GM20431 (cell line): ENCODE measurements at regions not wholly inside any gene's neighbourhood (a gene's known extent, or its start where the extent isn't known, plus 50 kb on each side); places are given as distances from the start of the nearest gene placed in this dataset.
"Not testable (repeated sequence)": the region's sequence is repeated elsewhere in the genome, so short reads cannot be mapped to it uniquely, and the experiment has no call there.

Experiments used
- in situ Hi-C: fragments of 300-500 bp; cut with MseI, MboI; formaldehyde crosslinking; loops from one replicate; pipeline ENCODE4 v1.15.0; 2020; ENCODE audit warnings: low sequenced_read_pairs; ENCODE audit not compliant: unreplicated experiment

- in situ Hi-C loops = no loop called here
Observed at GRCh38 chr16:35605921-35606320, 2146.5 kb downstream of the TP53TG3F start.

GRCh38 chr16:35614883-35615282 lies 2155.5 kb downstream of the TP53TG3F start:
- in situ Hi-C loops = not testable (repeated sequence)

DNA sequence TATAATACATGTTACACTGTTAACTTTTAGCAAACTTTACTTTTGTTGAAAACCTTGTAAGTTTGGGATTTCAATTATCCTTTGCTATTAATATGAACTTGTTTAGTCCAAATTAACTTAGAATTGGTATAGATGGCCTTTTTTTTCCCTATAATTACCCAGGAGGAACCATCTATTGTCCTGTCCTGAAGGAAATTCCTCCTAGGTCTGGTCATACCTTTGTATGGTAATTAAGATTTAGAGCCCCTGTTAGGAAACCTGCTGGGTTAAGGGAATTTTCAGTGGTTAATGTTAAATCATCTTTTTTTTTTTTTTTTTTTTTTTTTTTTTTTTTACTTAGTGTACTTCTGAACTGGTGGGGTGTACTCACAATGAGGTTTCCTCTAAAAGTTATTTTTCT lies 2159.8 kb downstream of the TP53TG3F start:
- in situ Hi-C loops = not testable (repeated sequence)

DNA sequence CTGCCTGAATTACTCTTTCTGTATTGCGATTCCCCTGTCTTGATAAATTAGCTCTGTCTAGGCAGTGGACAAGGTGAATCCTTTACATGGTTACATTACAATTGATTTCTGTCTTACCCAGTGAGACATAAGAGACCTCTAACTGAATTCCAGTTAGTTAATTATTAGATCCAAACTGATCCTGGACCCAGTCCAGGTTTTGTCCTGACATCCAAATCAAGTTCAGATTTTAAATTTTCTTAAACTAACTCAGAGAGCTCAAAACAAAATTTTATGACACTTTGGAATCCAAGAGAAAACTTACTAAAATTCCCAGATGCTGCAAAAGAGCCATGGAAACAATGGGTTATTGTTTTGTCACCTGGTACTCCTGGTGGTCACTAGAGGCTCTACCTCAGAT lies 2166.6 kb downstream of the TP53TG3F start:
- in situ Hi-C loops = no loop called here

GRCh38 chr16:35628976-35629375 lies 2169.6 kb downstream of the TP53TG3F start:
- in situ Hi-C loops = no loop called here

GRCh38 chr16:35631261-35631945 lies 2172.0 kb downstream of the TP53TG3F start:
- in situ Hi-C loops = no loop called here

DNA sequence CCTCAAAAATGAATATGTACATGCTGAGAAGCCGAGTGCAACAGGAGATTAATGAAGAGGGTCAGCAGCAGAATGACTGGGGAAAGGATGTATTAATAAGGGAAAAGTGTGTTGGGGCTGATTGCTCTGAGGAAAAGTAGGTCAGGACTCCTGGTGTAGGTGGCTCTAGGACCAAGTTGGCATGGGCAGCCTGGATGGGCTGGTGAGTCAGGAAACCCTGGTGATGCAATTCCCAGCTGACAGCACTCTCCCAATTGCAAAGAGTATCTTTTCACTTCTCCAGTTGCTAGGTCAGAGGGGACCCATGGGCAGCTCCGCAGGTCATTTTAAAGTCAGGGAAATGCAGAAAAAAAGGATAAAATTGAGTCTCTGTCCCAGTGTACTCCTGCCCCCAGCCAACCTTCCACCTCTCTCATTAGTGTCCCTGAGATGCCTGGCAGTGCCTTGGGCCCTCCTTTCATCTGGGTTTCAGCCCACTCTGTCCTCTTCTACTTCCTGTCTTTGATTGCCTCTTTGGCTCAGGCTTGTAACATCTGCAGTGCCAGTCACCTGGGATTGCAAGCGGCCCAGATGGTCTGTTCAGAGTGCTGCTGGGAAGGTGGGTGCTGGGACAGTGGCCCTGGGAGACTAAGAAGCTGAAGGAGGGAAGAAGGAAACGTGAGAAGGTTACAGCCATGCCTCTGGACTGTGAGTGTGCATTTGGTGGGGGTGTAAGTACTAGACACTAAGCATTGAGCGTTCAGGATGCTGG lies 2177.2 kb downstream of the TP53TG3F start:
- in situ Hi-C loops = no loop called here

DNA sequence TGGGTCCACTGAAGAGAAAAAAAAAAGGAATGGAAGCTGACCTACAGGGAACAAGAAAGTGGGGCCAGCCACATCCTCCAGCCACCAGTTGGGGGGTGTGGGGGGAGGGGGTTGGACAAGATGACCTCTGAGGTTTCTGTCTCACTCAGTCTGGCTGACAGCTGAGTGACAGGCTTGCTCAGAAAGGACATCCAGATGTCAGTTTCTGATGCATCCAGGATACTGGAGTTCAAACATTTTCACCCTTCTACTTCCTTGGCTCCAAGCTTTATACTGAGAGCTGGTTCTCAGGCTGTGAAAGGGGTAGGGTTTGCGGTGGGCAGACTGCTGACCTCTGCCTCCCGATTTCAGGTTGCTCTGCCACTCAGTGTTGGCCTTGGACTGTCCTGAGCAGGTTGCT lies 2178.3 kb downstream of the TP53TG3F start:
- in situ Hi-C loops = no loop called here

DNA sequence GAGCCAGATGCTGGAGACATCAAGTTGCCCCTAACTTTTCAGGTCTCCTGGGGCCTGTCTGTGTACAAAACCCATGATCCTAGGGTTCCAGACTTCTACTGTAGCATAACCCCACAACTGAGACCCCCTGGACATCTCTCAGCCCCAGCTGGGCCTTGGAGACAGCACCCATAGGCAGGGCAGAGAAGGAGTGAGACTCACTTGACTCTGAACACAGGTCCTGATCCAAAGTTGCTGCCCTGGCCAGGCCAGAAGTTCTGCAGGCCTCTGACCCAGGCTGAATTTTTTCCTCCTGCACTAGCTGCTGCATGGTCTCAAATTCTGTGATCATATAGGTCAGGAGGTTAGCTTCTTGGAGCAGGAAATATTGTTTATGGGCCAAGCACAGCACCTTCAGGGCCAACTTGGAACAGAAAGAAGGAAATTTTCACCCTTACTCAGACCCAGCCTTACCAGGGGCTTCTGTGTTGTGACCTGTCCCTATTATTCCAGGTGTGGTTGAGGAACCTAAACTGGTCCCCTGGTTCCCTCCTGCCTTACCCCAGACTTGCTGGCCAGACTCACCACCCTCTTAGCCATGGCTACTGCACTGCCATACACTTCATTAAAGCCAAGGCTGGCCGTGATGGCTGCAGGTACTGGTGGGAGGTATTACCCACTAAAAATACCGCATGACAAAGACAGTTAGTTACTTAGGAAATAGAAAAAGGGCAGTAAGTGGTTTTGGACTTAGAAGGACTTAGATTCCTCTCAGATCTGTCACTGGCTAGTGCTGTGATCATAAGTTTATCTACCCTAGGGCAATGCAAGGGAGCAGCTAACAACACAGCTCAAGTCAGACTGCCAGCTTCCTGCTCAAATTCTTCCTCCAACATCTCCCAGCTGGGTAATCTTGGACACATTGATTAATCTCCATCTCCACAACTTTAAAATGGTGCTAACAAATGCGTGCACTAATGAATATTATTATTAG lies 2180.1 kb downstream of the TP53TG3F start:
- in situ Hi-C loops = no loop called here

DNA sequence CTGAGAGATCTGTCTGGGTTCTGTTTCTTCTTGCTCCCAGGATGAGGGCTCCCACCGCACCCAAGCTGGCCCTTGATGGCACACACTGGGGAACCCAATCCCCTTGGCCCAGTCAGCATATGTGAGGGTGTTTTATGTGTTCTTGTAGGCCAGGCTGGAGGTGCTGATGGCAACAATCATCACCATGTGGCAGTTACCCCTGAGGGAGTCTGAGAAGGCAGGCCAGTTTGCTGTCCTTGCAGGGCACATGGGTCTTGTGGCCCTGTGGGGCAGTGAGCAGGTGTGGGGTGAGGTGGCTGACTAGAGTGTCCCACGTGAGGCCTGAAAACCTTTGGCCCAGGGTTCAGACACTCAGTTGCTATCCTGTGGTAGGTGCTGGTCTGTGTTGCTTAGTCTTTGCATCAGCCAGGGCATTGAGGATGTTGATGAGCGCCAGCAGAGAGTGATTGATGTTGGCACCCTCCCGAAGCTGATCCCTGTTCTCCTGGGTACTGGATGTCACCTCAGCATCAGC lies 2183.0 kb downstream of the TP53TG3F start:
- in situ Hi-C loops = no loop called here

GRCh38 chr16:35651841-35652240 lies 2192.4 kb downstream of the TP53TG3F start:
- in situ Hi-C loops = no loop called here

GRCh38 chr16:35664091-35664693 lies 2204.8 kb downstream of the TP53TG3F start:
- in situ Hi-C loops = no loop called here

GRCh38 chr16:35685085-35685484 lies 2225.7 kb downstream of the TP53TG3F start:
- in situ Hi-C loops = loop anchor here (25.0 kb wide), 1 partner anchor 102 kb away; no protein-coding TSS in a partner anchor

DNA sequence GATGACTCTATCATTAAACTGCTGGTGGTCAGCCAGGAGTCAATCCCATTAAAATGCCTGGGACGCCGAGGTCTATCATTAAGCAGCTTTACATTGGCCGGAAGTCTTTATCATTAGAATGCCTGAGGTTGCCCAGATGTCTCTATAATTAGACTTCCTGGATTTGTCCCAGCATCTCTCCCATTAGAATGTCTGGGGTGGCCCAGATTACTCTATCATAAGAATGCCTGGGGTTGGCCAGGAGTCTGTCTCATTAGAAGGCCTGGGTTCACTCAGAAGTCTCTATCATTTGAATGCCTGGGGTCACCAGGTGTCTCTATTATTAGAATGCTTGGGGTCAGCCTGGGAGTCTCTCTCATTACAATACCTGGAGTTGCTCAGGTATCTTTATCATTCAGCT lies 2227.2 kb downstream of the TP53TG3F start:
- in situ Hi-C loops = loop anchor here (25.0 kb wide), 1 partner anchor 101 kb away; no protein-coding TSS in a partner anchor

DNA sequence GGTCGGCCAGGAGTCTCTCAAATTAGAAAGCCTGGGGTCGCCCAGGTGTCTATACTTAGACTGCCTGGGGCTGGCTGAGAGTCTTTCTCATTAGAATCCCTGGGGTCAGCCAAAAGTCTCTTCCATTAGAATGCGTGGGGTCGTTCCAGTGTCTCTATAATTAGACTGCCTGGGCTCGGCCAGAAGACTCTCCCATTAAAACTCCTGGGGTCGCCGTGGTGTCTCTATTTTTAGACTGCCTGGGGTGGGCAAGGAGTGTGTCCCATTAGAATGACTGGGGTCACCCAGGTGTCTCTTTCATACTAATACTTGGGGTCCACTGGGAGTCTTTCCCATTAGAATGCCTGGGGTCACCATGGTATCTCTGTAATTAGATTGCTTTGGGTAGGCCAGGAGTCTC lies 2227.7 kb downstream of the TP53TG3F start:
- in situ Hi-C loops = loop anchor here (25.0 kb wide), 1 partner anchor 100 kb away; no protein-coding TSS in a partner anchor

DNA sequence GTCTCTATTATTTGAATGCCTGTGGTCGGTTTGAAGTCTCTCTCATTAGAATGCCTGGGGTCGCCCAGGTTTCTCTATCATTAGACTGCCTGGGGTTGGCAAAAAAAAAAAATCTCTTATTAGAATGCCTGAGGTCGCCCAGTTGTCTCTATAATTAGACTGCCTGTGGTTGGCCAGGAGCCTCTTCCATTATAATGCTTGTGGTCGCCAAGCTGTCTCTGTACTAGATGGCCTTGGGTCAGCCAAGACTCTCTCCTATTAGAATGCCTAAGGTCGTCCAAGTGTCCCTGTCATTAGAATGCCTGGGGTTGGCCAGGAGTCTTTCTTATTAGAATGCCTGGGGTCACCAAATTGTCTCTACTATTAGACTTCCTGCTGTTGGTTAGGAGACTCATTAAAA lies 2228.4 kb downstream of the TP53TG3F start:
- in situ Hi-C loops = loop anchor here (25.0 kb wide), 1 partner anchor 100 kb away; no protein-coding TSS in a partner anchor

DNA sequence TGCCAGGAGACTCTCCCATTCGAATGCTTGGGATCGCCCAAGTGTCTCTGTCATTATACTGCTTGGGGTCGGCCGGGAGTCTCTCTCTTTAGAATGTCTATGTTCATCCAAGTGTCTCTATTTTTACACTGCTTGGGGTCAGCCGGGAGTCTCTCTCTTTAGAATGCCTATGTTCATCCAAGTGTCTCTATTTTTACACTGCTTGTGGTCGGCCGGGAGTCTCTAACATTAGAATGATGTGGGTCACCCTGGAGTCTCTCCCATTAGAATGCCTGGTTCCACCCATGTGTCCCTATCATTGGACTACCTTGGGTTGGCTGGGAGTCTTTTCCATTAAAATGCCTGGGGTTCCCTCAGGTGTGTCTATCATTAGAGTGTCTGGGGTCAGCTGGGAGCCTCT lies 2230.4 kb downstream of the TP53TG3F start:
- in situ Hi-C loops = loop anchor here (25.0 kb wide), 1 partner anchor 98 kb away; no protein-coding TSS in a partner anchor

- in situ Hi-C loops = loop anchor here (25.0 kb wide), 1 partner anchor 97 kb away; no protein-coding TSS in a partner anchor
Observed at GRCh38 chr16:35690413-35690812, 2231.0 kb downstream of the TP53TG3F start.

DNA sequence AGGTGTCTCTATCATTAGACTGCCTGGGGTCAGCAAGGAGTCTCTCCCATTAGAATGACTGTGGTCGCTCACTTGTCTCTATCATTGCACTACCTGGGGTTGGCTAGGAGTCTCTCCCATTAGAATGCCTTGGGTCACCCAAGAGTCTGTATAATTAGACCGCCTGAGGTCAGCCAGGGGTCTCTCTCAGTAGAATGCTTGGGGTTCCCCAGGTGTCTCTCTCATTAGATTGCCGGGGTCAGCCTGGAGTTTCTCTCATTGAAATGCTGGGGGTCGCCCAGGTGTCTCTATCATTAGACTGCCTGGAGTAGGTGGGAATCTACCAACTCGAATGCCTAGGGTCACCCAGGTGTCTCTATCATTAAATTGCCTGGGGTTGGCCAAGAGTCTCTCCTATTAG lies 2231.6 kb downstream of the TP53TG3F start:
- in situ Hi-C loops = loop anchor here (25.0 kb wide), 1 partner anchor 96 kb away; no protein-coding TSS in a partner anchor
